T-helper 17 cell (primary cell): ENCODE measurements at regions not wholly inside any gene's neighbourhood (a gene's known extent, or its start where the extent isn't known, plus 50 kb on each side); places are given as distances from the start of the nearest gene placed in this dataset.
"Not testable (repeated sequence)": the region's sequence is repeated elsewhere in the genome, so short reads cannot be mapped to it uniquely, and the experiment has no call there.

ENCODE experiments used
- ATAC-seq: fragments of 150-1000 bp; cut with Tn5 transposase; 2 replicates; pipeline ENCODE4 v1.10.0; 2021; ENCODE audit warnings: mild to moderate bottlenecking, moderate library complexity
- DNase-seq, 3 donors: peaks; one replicate each; pipeline versions ENCODE4 v3.0.0 to v3.0.0-alpha.2; 2020 to 2021
- H3K9me3 ChIP-seq: one replicate; pipeline ENCODE4 v1.7.0; 2013; ENCODE audit warnings: low read length, mild to moderate bottlenecking; ENCODE audit not compliant: control insufficient read depth, poor library complexity, severe bottlenecking
- H3K27ac Mint-ChIP-seq: one replicate; pipeline ENCODE4 v1.8.0; 2022; ENCODE audit warnings: mild to moderate bottlenecking, moderate library complexity, mixed read lengths
- H3K27me3 Mint-ChIP-seq: one replicate; pipeline ENCODE4 v1.8.0; 2022; ENCODE audit warnings: mixed read lengths
- H3K36me3 Mint-ChIP-seq: one replicate; pipeline ENCODE4 v1.8.0; 2022; ENCODE audit warnings: low read depth, mixed read lengths
- H3K4me1 Mint-ChIP-seq: one replicate; pipeline ENCODE4 v1.8.0; 2022; ENCODE audit warnings: mild to moderate bottlenecking, mixed read lengths
- H3K4me3 Mint-ChIP-seq: one replicate; pipeline ENCODE4 v1.8.0; 2022; ENCODE audit warnings: mild to moderate bottlenecking, moderate library complexity, mixed read lengths

GRCh38 chr18:29753379-29753778 lies 1289.2 kb downstream of the DSC3 start:
- ATAC-seq (no peak), DNase-seq (no peak)
- Mint-ChIP-seq H3K27ac (no peak overlapping the region), H3K27me3 (no peaks in the 10 kb centered on the region), H3K4me3 (no peak overlapping the region), H3K4me1 (no peaks in the 10 kb centered on the region), H3K36me3 (no peaks in the 10 kb centered on the region)
- H3K9me3 ChIP-seq: peaks cover 3% of the 10 kb centered on the region

GRCh38 chr18:29749704-29750103 lies 1292.8 kb downstream of the DSC3 start:
- H3K27me3 Mint-ChIP-seq: no peaks in the 10 kb centered on the region
- DNase-seq (no peak), ATAC-seq (no peak)
- H3K4me3 Mint-ChIP-seq: no peak overlapping the region
- no peaks in the 10 kb centered on the region for H3K4me1 Mint-ChIP-seq
- H3K27ac Mint-ChIP-seq: no peak overlapping the region
- H3K9me3 ChIP-seq: peaks cover 3% of the 10 kb centered on the region
- no peaks in the 10 kb centered on the region for H3K36me3 Mint-ChIP-seq

GRCh38 chr18:29741461-29741860 lies 1301.1 kb downstream of the DSC3 start:
- H3K36me3 Mint-ChIP-seq: no peaks in the 10 kb centered on the region
- no peak overlapping the region for H3K27ac Mint-ChIP-seq
- H3K9me3 ChIP-seq: peaks cover 3% of the 10 kb centered on the region
- no peak overlapping the region for H3K4me3 Mint-ChIP-seq
- no peaks in the 10 kb centered on the region for H3K4me1 Mint-ChIP-seq
- DNase-seq (no peak), ATAC-seq (no peak)
- H3K27me3 Mint-ChIP-seq: no peaks in the 10 kb centered on the region

GRCh38 chr18:29737620-29738019 lies 1304.9 kb downstream of the DSC3 start:
- no peak overlapping the region for H3K27ac Mint-ChIP-seq
- no peak for DNase-seq
- no peaks in the 10 kb centered on the region for H3K27me3 Mint-ChIP-seq
- H3K9me3 ChIP-seq: peaks cover 3% of the 10 kb centered on the region
- ATAC-seq: no peak
- H3K36me3 Mint-ChIP-seq: no peaks in the 10 kb centered on the region
- no peaks in the 10 kb centered on the region for H3K4me1 Mint-ChIP-seq
- H3K4me3 Mint-ChIP-seq: no peak overlapping the region

GRCh38 chr18:29737190-29737589 lies 1305.4 kb downstream of the DSC3 start:
- Mint-ChIP-seq H3K4me1 (no peaks in the 10 kb centered on the region), H3K27ac (no peak overlapping the region), H3K27me3 (no peaks in the 10 kb centered on the region), H3K4me3 (no peak overlapping the region), H3K36me3 (no peaks in the 10 kb centered on the region)
- peaks cover 3% of the 10 kb centered on the region for H3K9me3 ChIP-seq
- ATAC-seq (no peak), DNase-seq (no peak)

GRCh38 chr18:29730073-29730472 lies 1312.5 kb downstream of the DSC3 start:
- H3K4me3 Mint-ChIP-seq: no peak overlapping the region
- no peaks in the 10 kb centered on the region for H3K9me3 ChIP-seq
- DNase-seq (no peak), ATAC-seq (no peak)
- H3K27ac Mint-ChIP-seq: no peak overlapping the region
- no peaks in the 10 kb centered on the region for H3K36me3 Mint-ChIP-seq
- H3K4me1 Mint-ChIP-seq: no peaks in the 10 kb centered on the region
- H3K27me3 Mint-ChIP-seq: no peaks in the 10 kb centered on the region

GRCh38 chr18:29726646-29727045 lies 1315.9 kb downstream of the DSC3 start:
- DNase-seq (no peak), ATAC-seq (no peak)
- no peaks in the 10 kb centered on the region for H3K9me3 ChIP-seq
- Mint-ChIP-seq H3K4me1 (no peaks in the 10 kb centered on the region), H3K36me3 (no peaks in the 10 kb centered on the region), H3K27me3 (no peaks in the 10 kb centered on the region), H3K27ac (no peak overlapping the region), H3K4me3 (no peak overlapping the region)

- H3K4me3 Mint-ChIP-seq, H3K36me3 Mint-ChIP-seq, H3K4me1 Mint-ChIP-seq, H3K27me3 Mint-ChIP-seq, H3K27ac Mint-ChIP-seq, DNase-seq, ATAC-seq, H3K9me3 ChIP-seq: not testable (repeated sequence)
Observed at GRCh38 chr18:29723486-29723885, 1319.1 kb downstream of the DSC3 start.

- H3K4me3 Mint-ChIP-seq, H3K27ac Mint-ChIP-seq: not testable (repeated sequence)
Observed at GRCh38 chr18:29715960-29716359, 1326.6 kb downstream of the DSC3 start.

GRCh38 chr18:29712785-29713184 lies 1329.8 kb downstream of the DSC3 start:
- H3K27ac Mint-ChIP-seq: no peak overlapping the region
- H3K27me3 Mint-ChIP-seq: no peaks in the 10 kb centered on the region
- no peaks in the 10 kb centered on the region for H3K36me3 Mint-ChIP-seq
- H3K4me1 Mint-ChIP-seq: no peaks in the 10 kb centered on the region
- H3K4me3 Mint-ChIP-seq: no peak overlapping the region
- no peak for ATAC-seq
- no peaks in the 10 kb centered on the region for H3K9me3 ChIP-seq
- no peak for DNase-seq

More at GRCh38 chr18:29715960-29716359, 1326.6 kb downstream of the DSC3 start:
- H3K4me1 Mint-ChIP-seq, DNase-seq, H3K9me3 ChIP-seq, H3K27me3 Mint-ChIP-seq, ATAC-seq, H3K36me3 Mint-ChIP-seq: not testable (repeated sequence)

- no peaks in the 10 kb centered on the region for H3K27me3 Mint-ChIP-seq
- H3K4me3 Mint-ChIP-seq: no peak overlapping the region
- H3K9me3 ChIP-seq: no peaks in the 10 kb centered on the region
- no peak overlapping the region for H3K27ac Mint-ChIP-seq
- no peak for DNase-seq
- H3K36me3 Mint-ChIP-seq: no peaks in the 10 kb centered on the region
- ATAC-seq: no peak
- no peaks in the 10 kb centered on the region for H3K4me1 Mint-ChIP-seq
Observed at GRCh38 chr18:29711932-29712331, 1330.6 kb downstream of the DSC3 start.

GRCh38 chr18:29693334-29693733 lies 1349.2 kb downstream of the DSC3 start:
- Mint-ChIP-seq H3K4me1 (no peaks in the 10 kb centered on the region), H3K4me3 (no peak overlapping the region), H3K36me3 (no peaks in the 10 kb centered on the region), H3K27me3 (no peaks in the 10 kb centered on the region), H3K27ac (no peak overlapping the region)
- ATAC-seq (no peak), DNase-seq (no peak)
- H3K9me3 ChIP-seq: no peaks in the 10 kb centered on the region

GRCh38 chr18:29681578-29681977 lies 1361.0 kb downstream of the DSC3 start:
- H3K4me1 Mint-ChIP-seq: no peaks in the 10 kb centered on the region
- no peak for ATAC-seq
- no peak for DNase-seq
- no peaks in the 10 kb centered on the region for H3K27me3 Mint-ChIP-seq
- H3K9me3 ChIP-seq: no peaks in the 10 kb centered on the region
- H3K4me3 Mint-ChIP-seq: no peak overlapping the region
- H3K27ac Mint-ChIP-seq: no peak overlapping the region
- H3K36me3 Mint-ChIP-seq: no peaks in the 10 kb centered on the region

GRCh38 chr18:29664278-29665036 lies 1378.1 kb downstream of the DSC3 start:
- no peaks in the 10 kb centered on the region for H3K27me3 Mint-ChIP-seq
- H3K4me1 Mint-ChIP-seq: no peaks in the 10 kb centered on the region
- no peaks in the 10 kb centered on the region for H3K36me3 Mint-ChIP-seq
- DNase-seq: no peak
- ATAC-seq: no peak
- no peaks in the 10 kb centered on the region for H3K9me3 ChIP-seq
- no peak overlapping the region for H3K4me3 Mint-ChIP-seq
- H3K27ac Mint-ChIP-seq: no peak overlapping the region
